ENCODE measurements at regions not wholly inside any gene's neighbourhood (a gene's known extent, or its start where the extent isn't known, plus 50 kb on each side); places are given as distances from the start of the nearest gene placed in this dataset.

GRCh38 chr12:108078428-108078827 is 50.7 kb upstream of the WSCD2 start:
- Histone ChIP-seq H2AFZ (ENCODE audit: low read length) (no peak overlapping the region), H3K79me2 (ENCODE audit: low read length) (no peaks in the 10 kb centered on the region), H3K4me3 (ENCODE audit: low read length) (no peak overlapping the region), H3K36me3 (replicated peaks; ENCODE audit: insufficient read depth, low read length) (no peaks in the 10 kb centered on the region), H3K27me3 (replicated peaks; ENCODE audit: insufficient read depth, low read length) (no peaks in the 10 kb centered on the region), H3K9me2 (replicated peaks; ENCODE audit: insufficient read depth, low read length) (no peaks in the 10 kb centered on the region), H3K9ac (ENCODE audit: low read length) (no peak overlapping the region), H4K20me1 (ENCODE audit: insufficient read depth, low read length) (no peaks in the 10 kb centered on the region), H3K4me2 (ENCODE audit: low read depth, low read length) (no peak overlapping the region), H3K27ac (ENCODE audit: low read length) (no peak overlapping the region), H3K4me1 (ENCODE audit: low read length) (no peaks in the 10 kb centered on the region), H3K9me3 (replicated peaks; ENCODE audit: insufficient read depth, low read length) (no peaks in the 10 kb centered on the region), H3F3A (ENCODE audit: insufficient read depth, low read length) (no peaks in the 10 kb centered on the region)
- DNase-seq = no peak
- TF ChIP-seq EZH2 (optimal IDR thresholded peaks at IDR 0.05; ENCODE audit: low read depth, low read length) = no peak
- TF ChIP-seq EZH2phosphoT487 (IDR thresholded peaks at IDR 0.05; ENCODE audit: low read length) = no peak
- TF ChIP-seq CTCF (IDR thresholded peaks at IDR 0.05; ENCODE audit: low read length) = no peak
